OCI-LY1 (cell line): ENCODE measurements at regions not wholly inside any gene's neighbourhood (a gene's known extent, or its start where the extent isn't known, plus 50 kb on each side); places are given as distances from the start of the nearest gene placed in this dataset.

Experiments used
- H2AFZ ChIP-seq: fragments of 200-600 bp; sonication (generic), shearing (Covaris generic); 2 replicates; pipeline ENCODE4 v1.6.0; 2014; ENCODE audit warnings: antibody characterized with exemption, mild to moderate bottlenecking, low read length
- H3F3A ChIP-seq: fragments of 200-600 bp; sonication (generic), shearing (Covaris generic); 2 replicates; pipeline ENCODE4 v1.6.0; 2014; ENCODE audit warnings: mild to moderate bottlenecking, antibody characterized with exemption, low read length, moderate library complexity; ENCODE audit not compliant: insufficient read depth
- H3K27ac ChIP-seq: fragments of 200-600 bp; sonication (generic); 2 replicates; pipeline ENCODE4 v1.5.1; 2014; ENCODE audit warnings: low read length, mixed run types, mild to moderate bottlenecking, low read depth; ENCODE audit not compliant: poor library complexity, severe bottlenecking
- H3K27me3 ChIP-seq: fragments of 200-600 bp; sonication (generic); 2 replicates; pipeline ENCODE4 v1.6.0; 2014; ENCODE audit warnings: antibody characterized with exemption, mild to moderate bottlenecking, low read length, moderate library complexity; ENCODE audit not compliant: insufficient read depth
- H3K36me3 ChIP-seq: fragments of 200-600 bp; sonication (generic); 2 replicates; pipeline ENCODE4 v1.6.1; 2014; ENCODE audit warnings: mild to moderate bottlenecking, antibody characterized with exemption, low read length, moderate library complexity, mixed read lengths; ENCODE audit not compliant: insufficient read depth
- H3K4me1 ChIP-seq: fragments of 200-600 bp; sonication (generic); 2 replicates; pipeline ENCODE4 v1.5.1; 2014; ENCODE audit warnings: mild to moderate bottlenecking, low read length, moderate library complexity; ENCODE audit not compliant: insufficient read depth, severe bottlenecking
- H3K4me2 ChIP-seq: fragments of 200-600 bp; sonication (generic), shearing (Covaris generic); 2 replicates; pipeline ENCODE4 v1.6.1; 2014; ENCODE audit warnings: low read length
- H3K4me3 ChIP-seq: fragments of 200-600 bp; sonication (generic); 2 replicates; pipeline ENCODE4 v1.5.1; 2014; ENCODE audit warnings: low read length, low read depth, mild to moderate bottlenecking, mixed read lengths; ENCODE audit not compliant: poor library complexity, severe bottlenecking
- H3K79me2 ChIP-seq: fragments of 200-600 bp; shearing (Covaris generic); 2 replicates; pipeline ENCODE4 v1.6.1; 2016; ENCODE audit warnings: mixed run types, low read length, mixed read lengths; ENCODE audit not compliant: insufficient read depth
- H3K9ac ChIP-seq: fragments of 200-600 bp; sonication (generic), shearing (Covaris generic); 2 replicates; pipeline ENCODE4 v1.6.1; 2014; ENCODE audit warnings: mild to moderate bottlenecking, low read length, mixed read lengths
- H3K9me2 ChIP-seq: fragments of 200-600 bp; sonication (generic), shearing (Covaris generic); 2 replicates; pipeline ENCODE4 v1.6.1; 2014; ENCODE audit warnings: low read depth, mild to moderate bottlenecking, low read length, mixed read lengths
- H3K9me3 ChIP-seq: fragments of 200-600 bp; shearing (Covaris generic); 2 replicates; pipeline ENCODE4 v1.6.1; 2014; ENCODE audit warnings: low read length, mixed read lengths
- H4K20me1 ChIP-seq: fragments of 200-600 bp; sonication (generic), shearing (Covaris generic); 2 replicates; pipeline ENCODE4 v1.6.0; 2016; ENCODE audit warnings: mild to moderate bottlenecking, low read length; ENCODE audit not compliant: insufficient read depth
- CTCF ChIP-seq: fragments of 200-600 bp; sonication (generic), shearing (Covaris generic); IDR thresholded peaks from 2 replicates; pipeline ENCODE4 v1.5.1; 2017; ENCODE audit warnings: mild to moderate bottlenecking, antibody characterized with exemption, low read length, moderate library complexity, mixed read lengths
- EZH2 ChIP-seq: fragments of 200-600 bp; sonication (generic), shearing (Covaris generic); IDR thresholded peaks from 2 replicates; pipeline ENCODE4 v1.8.0; 2017; ENCODE audit warnings: borderline replicate concordance, mixed run types, mild to moderate bottlenecking, antibody characterized with exemption, low read length, moderate library complexity, mixed read lengths

- H3K9me2 ChIP-seq: no peaks in the 10 kb centered on the region
- no peak overlapping the region for H3K4me2 ChIP-seq
- H4K20me1 ChIP-seq: no peaks in the 10 kb centered on the region
- no peak overlapping the region for H3K27ac ChIP-seq
- no peak overlapping the region for H2AFZ ChIP-seq
- no peaks in the 10 kb centered on the region for H3K27me3 ChIP-seq
- no peak for TF ChIP-seq EZH2
- TF ChIP-seq CTCF: no peak
- no peaks in the 10 kb centered on the region for H3K9me3 ChIP-seq
- no peak overlapping the region for H3K9ac ChIP-seq
- no peaks in the 10 kb centered on the region for H3K36me3 ChIP-seq
- no peaks in the 10 kb centered on the region for H3F3A ChIP-seq
- no peak overlapping the region for H3K4me3 ChIP-seq
- no peaks in the 10 kb centered on the region for H3K79me2 ChIP-seq
- no peaks in the 10 kb centered on the region for H3K4me1 ChIP-seq
Measured at GRCh38 chr13:81425286-81425685, 1084.4 kb upstream of the SPRY2 start.

- no peak overlapping the region for H3K4me2 ChIP-seq
- no peak overlapping the region for H2AFZ ChIP-seq
- H3K36me3 ChIP-seq: no peaks in the 10 kb centered on the region
- H4K20me1 ChIP-seq: no peaks in the 10 kb centered on the region
- H3K27ac ChIP-seq: no peak overlapping the region
- no peaks in the 10 kb centered on the region for H3K27me3 ChIP-seq
- no peak for TF ChIP-seq EZH2
- TF ChIP-seq CTCF: no peak
- no peaks in the 10 kb centered on the region for H3K4me1 ChIP-seq
- no peaks in the 10 kb centered on the region for H3K79me2 ChIP-seq
- H3F3A ChIP-seq: no peaks in the 10 kb centered on the region
- H3K9ac ChIP-seq: no peak overlapping the region
- H3K4me3 ChIP-seq: no peak overlapping the region
- H3K9me3 ChIP-seq: no peaks in the 10 kb centered on the region
- H3K9me2 ChIP-seq: no peaks in the 10 kb centered on the region
Measured at GRCh38 chr13:81409284-81409683, 1068.4 kb upstream of the SPRY2 start.

- Histone ChIP-seq H3K9me3 (no peaks in the 10 kb centered on the region), H3K4me2 (no peak overlapping the region), H3K4me3 (no peak overlapping the region), H4K20me1 (no peaks in the 10 kb centered on the region), H3K9ac (no peak overlapping the region), H3K27ac (no peak overlapping the region), H3K36me3 (no peaks in the 10 kb centered on the region), H3K9me2 (no peaks in the 10 kb centered on the region), H3K79me2 (no peaks in the 10 kb centered on the region), H3K27me3 (no peaks in the 10 kb centered on the region), H3K4me1 (no peaks in the 10 kb centered on the region), H3F3A (no peaks in the 10 kb centered on the region), H2AFZ (no peak overlapping the region)
- no peak for TF ChIP-seq CTCF
- no peak for TF ChIP-seq EZH2
Measured at GRCh38 chr13:81408647-81409046, 1067.7 kb upstream of the SPRY2 start.
